Activated T-cell treated with anti-CD3 and anti-CD28 coated beads for 1 hour (primary cell): ENCODE measurements at regions not wholly inside any gene's neighbourhood (a gene's known extent, or its start where the extent isn't known, plus 50 kb on each side); places are given as distances from the start of the nearest gene placed in this dataset.

Source experiments
- DNase-seq: peaks from one replicate; pipeline ENCODE4 v3.0.0-alpha.2; 2020; ENCODE audit warnings: low read depth

DNA sequence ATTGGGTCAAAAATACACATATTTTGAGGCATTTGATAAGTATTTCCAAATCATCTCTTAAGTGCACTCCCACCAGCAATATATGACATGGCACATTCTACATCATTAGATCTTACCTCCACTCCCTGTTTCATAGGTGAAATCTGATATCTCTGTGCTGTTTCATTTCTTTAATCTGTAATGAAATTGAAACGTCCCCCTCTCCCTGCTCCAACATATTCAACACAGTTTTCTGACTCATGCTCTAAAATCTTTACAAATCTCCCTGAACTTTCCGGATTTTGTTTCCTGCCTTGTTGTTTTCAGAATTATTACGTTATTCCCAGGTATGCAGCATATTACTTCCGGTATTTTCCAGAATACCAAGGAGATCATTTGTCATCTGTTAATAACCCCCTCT, 66.1 kb upstream of the AKT3 start:
- no peak for DNase-seq

DNA sequence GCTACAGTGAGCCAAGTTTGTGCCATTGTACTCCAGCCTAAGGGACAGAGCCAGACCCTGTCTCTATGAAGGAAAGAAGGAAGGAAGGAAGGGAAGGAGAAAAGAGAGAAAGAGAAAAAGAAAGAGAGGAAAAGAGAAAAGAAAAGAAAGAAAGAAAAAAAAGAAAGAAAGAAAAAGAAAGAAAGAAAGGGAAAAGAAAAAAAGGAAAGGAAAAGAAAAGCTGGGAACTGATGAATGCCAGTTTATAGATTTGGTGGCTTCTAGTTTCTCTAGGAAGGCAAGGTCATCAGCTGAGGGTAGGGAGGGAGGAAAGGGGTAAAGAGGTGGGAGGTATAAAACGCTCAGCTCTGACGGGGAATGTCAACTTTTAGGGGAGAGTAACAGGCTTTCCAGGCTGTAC, 62.3 kb upstream of the AKT3 start:
- DNase-seq = no peak

DNA sequence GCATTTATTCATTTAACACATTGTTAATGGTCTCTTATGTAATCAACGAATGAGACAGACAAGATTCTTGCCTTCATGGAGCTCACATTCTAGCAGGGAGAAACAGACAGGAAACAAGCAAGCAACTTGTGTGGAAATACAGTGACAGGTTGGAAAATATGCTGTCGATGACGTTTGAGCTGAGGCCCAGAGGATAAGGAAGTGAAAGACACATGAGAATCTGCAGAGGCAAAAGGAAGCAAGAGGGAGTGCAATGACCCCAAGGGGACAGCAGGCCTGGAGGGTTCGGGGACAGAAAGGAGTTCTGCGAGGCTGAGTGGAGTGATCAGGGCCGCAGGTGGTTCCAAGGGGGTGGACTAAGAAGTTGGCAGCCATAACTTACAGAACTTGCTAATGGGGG, 60.6 kb upstream of the AKT3 start:
- no peak for DNase-seq

- DNase-seq = no peak
Measured at GRCh38 chr1:243903895-243904294, 53.9 kb upstream of the AKT3 start.

DNA sequence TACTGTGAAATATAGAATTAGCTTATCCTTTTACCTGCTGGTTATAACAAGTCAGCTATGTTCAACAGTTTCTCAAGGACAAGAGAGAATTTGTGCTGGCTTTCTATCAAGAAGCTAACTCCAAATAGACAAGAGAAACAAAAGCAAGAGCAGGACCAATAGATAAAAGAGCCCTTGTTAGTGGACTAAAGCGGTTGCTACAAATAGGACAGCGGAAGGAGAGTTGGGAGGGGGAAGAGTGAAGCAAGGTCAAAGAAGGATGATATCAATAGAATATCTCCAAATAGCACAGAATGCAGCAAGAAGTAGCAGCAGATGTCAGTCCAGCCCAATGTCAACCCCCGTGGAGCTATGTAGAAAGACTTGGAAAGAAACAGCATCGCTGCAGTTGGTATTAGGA, 53.0 kb upstream of the AKT3 start:
- no peak for DNase-seq

DNA sequence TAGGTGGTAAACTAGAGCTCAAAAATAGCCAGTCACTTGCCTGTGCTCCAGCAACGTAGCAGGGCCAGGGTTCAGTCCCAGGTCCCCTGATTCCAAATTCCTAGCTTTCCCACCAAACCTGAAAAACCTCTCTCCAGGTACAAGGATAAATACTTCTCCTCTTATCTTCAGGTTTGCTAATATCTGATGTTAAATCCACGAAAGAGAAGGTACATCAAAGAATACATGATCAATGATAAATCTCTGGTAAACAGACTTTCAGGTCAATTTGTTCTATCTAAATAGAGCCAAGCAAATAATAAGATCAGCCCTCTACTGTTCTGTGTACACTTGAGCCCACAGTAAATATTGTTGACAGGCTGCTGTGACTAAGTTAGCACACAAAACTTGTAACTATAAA, 52.1 kb upstream of the AKT3 start:
- no peak for DNase-seq
